GM13976 (cell line): ENCODE measurements at regions not wholly inside any gene's neighbourhood (a gene's known extent, or its start where the extent isn't known, plus 50 kb on each side); places are given as distances from the start of the nearest gene placed in this dataset.

Source experiments
- DNase-seq: peaks from one replicate; pipeline ENCODE4 v3.0.0; 2012; ENCODE audit warnings: low spot score
- in situ Hi-C: fragments of 300-500 bp; cut with MboI; formaldehyde crosslinking; loops from one replicate; pipeline ENCODE4 v1.12.0; 2022; ENCODE audit warnings: low sequenced_read_pairs, mixed read lengths, inconsistent platforms; ENCODE audit not compliant: unreplicated experiment
- TF ChIP-seq, protein P1 (sequence below): IDR thresholded peaks from 2 replicates; pipeline ENCODE4 v1.5.1; 2012; ENCODE audit warnings: borderline replicate concordance, mild to moderate bottlenecking; ENCODE audit not compliant: insufficient read depth; ENCODE audit errors: extremely low read depth, missing control alignments, control extremely low read depth

DNA sequence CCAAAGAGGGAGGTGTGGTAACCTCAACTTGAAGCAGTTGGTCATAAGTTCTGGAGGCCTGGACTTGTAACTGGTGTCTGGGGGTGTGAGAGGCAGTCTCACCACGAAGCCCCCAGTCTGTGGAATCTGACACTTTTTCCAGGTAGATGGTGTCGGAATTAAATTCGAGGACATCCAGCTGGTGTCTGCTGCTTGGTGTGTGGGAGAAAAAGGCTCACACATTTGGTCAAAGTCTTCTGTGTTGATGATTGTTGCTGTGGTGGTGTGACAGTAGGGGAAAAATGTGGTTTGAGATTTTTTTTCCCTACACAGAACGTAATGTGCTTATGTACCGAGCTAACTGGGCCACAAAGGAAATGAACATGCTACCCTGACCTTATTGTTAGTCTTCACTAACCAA, 251.9 kb downstream of the MAT2B start:
- in situ Hi-C loops = no loop called here
- no peak for DNase-seq
- TF ChIP-seq, protein P1, sequence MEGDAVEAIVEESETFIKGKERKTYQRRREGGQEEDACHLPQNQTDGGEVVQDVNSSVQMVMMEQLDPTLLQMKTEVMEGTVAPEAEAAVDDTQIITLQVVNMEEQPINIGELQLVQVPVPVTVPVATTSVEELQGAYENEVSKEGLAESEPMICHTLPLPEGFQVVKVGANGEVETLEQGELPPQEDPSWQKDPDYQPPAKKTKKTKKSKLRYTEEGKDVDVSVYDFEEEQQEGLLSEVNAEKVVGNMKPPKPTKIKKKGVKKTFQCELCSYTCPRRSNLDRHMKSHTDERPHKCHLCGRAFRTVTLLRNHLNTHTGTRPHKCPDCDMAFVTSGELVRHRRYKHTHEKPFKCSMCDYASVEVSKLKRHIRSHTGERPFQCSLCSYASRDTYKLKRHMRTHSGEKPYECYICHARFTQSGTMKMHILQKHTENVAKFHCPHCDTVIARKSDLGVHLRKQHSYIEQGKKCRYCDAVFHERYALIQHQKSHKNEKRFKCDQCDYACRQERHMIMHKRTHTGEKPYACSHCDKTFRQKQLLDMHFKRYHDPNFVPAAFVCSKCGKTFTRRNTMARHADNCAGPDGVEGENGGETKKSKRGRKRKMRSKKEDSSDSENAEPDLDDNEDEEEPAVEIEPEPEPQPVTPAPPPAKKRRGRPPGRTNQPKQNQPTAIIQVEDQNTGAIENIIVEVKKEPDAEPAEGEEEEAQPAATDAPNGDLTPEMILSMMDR = no peak

DNA sequence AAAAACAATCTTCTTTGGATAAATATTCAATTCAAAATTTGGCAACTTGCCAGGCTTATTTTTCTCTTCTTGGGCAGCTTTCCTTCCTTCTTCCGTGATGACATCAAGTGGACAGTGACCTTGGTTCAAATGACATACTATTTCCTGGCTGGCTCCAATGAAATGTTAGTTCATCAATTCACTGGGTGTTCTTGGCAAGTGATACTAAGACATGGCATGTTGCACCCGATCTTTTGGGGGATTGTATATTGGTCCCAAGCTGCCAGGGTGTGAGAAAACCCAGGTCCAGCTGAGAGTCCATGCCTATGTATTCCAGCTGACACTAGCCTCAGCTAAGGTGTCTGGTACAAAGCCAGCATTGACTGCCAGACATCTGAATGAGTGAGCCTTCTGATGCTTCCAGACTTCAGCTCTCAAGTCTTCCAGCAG, 252.9 kb downstream of the MAT2B start:
- in situ Hi-C loops = no loop called here
- no peak for DNase-seq

DNA sequence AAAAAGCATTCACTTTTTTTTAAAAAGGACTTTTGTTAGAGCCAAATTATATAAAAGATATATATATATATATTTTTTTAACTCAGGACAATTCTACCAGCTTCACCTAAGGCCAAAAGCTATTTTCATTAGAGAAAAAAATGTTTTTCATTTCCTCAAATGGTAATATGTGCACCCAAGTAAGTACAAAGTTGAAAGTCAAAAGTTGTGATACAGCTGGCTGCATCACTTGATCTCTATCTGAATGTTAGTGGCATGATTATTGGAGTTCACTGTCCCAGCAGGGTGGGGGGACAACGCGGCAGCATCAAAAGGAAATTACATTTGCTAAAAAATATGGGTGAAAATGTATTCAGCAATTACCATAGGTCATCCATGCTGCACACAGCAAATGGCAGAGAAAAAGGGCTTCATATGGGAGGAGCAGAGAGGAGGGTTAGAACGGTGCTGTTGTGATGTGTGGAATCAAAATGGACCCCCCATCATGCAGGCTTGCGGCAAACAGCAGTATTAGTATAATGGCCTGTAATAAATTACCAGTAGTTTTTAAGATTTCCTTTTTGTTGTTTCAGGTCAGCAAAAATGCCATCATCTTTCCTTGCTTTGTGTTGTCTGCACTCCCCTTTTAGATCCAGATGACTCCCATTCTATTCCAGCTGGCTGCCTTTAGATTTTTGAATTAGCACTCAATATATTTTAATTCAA, 253.7 kb downstream of the MAT2B start:
- in situ Hi-C loops = no loop called here
- DNase-seq = no peak
- TF ChIP-seq, protein P1 = no peak

More for the DNA sequence above, 252.9 kb downstream of the MAT2B start:
- TF ChIP-seq, protein P1 = no peak

DNA sequence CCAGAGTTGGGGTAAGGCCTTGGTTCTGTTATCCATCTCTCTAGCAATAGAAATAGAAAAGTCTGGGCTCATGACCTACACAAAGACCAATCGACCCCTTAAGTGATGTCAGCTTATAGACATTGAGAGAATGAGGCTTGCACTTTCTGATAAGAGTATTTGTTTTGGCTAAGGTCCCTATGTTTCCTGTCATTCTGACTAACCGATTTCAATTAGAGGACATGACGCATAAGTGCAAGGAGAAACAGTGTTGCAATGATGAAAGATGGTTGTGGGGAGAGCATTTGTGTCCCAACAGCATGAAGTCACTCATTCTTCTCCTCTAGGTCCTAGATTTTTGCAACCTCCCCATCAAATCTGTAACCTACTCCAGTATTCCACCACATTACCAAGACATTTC, 255.1 kb downstream of the MAT2B start:
- TF ChIP-seq, protein P1 = no peak
- in situ Hi-C loops = no loop called here
- DNase-seq = no peak

DNA sequence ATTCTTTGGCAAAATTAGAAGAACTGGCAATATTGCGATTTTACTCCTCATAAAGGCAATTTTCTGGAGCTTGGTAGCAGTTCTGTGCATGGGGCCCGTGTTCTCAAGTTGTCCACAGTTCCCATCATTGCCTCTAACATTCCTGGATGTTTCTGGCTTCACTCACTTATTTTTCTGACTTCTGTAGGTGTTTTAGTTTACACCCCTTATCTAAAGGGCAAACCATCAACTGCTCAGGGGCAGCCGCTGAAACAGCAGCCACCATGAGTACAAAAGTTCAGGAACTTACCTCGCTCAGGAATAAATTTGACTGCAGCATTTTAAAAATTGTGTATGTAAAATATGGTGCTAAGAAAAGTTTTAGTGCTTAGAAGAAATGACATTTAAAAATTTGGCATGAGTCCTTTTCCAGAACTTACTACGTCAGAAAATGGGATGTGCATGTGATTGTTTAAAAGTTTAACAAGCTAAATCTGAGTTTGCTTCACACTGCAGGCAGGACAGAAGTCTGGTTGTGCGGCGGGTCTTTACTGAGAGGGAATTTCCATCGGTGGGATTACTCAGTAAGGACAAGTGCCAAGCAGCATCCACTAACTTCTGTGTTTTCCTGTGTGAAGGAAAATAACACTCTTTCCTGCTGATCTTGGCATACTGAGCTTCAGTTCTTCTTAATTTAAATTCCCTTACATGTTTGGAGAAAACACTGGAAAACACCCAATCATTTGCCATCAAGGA, 261.7 kb downstream of the MAT2B start:
- no peak for DNase-seq
- TF ChIP-seq, protein P1 = no peak
- in situ Hi-C loops = no loop called here

DNA sequence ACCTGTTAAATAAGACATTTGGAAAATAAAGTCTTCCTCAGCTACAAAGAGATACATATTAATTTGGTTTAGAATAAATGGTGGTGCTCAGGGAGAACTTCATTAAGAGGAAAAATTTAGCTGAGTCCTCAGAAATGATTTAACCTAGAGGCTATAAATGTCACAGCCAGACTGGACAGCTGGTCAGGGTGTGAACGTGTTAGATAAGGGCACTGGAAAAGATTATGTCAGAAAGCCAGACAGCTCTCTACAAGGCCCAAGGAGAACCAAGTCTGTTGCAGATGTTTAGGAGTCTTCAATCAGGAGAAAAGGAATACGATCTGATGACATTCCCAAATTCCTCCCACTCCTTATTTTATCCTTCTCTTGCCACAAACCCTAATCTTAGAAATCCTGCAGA, 265.2 kb downstream of the MAT2B start:
- in situ Hi-C loops = no loop called here
- DNase-seq = no peak
- TF ChIP-seq, protein P1 = no peak
